Heart left ventricle (tissue), 16 donors: ENCODE measurements at regions not wholly inside any gene's neighbourhood (a gene's known extent, or its start where the extent isn't known, plus 50 kb on each side); places are given as distances from the start of the nearest gene placed in this dataset.

Experiments used
- ATAC-seq, 4 donors: fragments of 200-7000 bp; cut with Tn5 transposase; one replicate each; pipeline ENCODE4 v1.9.1; 2020 to 2022; ENCODE audit warnings: moderate library complexity in 4 of 4, mild to moderate bottlenecking in 3 of 4, moderate number of reproducible peaks in 1 of 4
- DNase-seq, 5 donors: peaks; one replicate each; pipeline ENCODE4 v3.0.0-alpha.2; 2020
- H3K27ac ChIP-seq, 12 donors: fragments of 200-600 bp; sonication (generic) in 4 of 12; one replicate each; pipeline versions ENCODE4 v1.5.0 to v1.8.0; 2016 to 2022; ENCODE audit warnings: mild to moderate bottlenecking in 2 of 12
- H3K27me3 ChIP-seq, 9 donors: fragments of 200-600 bp; sonication (generic) in 2 of 9; one replicate each; pipeline versions ENCODE4 v1.5.1 to v1.8.0; 2016 to 2022; ENCODE audit warnings: mild to moderate bottlenecking in 3 of 9
- H3K36me3 ChIP-seq, 9 donors: fragments of 200-600 bp; sonication (generic) in 2 of 9; one replicate each; pipeline versions ENCODE4 v1.5.0 to v1.8.0; 2018 to 2022; ENCODE audit warnings: mild to moderate bottlenecking in 2 of 9
- H3K4me1 ChIP-seq, 12 donors: fragments of 200-600 bp; sonication (generic) in 4 of 12; one replicate each; pipeline versions ENCODE4 v1.5.0 to v1.8.0; 2016 to 2022; ENCODE audit warnings: mild to moderate bottlenecking in 3 of 12
- H3K4me3 ChIP-seq, 12 donors: fragments of 200-600 bp; sonication (generic) in 4 of 12; one replicate each; pipeline versions ENCODE4 v1.5.0 to v1.8.0; 2017 to 2022; ENCODE audit warnings: mild to moderate bottlenecking in 9 of 12, moderate library complexity in 4 of 12
- H3K9me3 ChIP-seq, 12 donors: fragments of 200-600 bp; sonication (generic) in 4 of 12; one replicate each; pipeline versions ENCODE4 v1.5.0 to v1.8.0; 2016 to 2022; ENCODE audit warnings: mild to moderate bottlenecking in 1 of 12
- POLR2A ChIP-seq, 2 donors: fragments of 450-650 bp; IDR thresholded peaks; one replicate each; pipeline ENCODE4 v1.6.1; 2017; ENCODE audit warnings: antibody characterized with exemption in 2 of 2, mild to moderate bottlenecking in 2 of 2, moderate library complexity in 2 of 2
- WGBS, 4 donors: extraction: QIAGEN DNeasy Blood & Tissue Kit in 2 of 4; methylation state at CpG; one replicate each; pipeline versions ENCODE4 v1.1.5 to v1.1.7; 2013 to 2018; 5-methylcytosine and 5-hydroxymethylcytosine counted together
- intact Hi-C, 10 donors: fragments of 100-400 bp; cut with DNase I; formaldehyde crosslinking; loops; one replicate each; pipeline versions ENCODE4 v1.11.1 to v1.14.2; 2022
- TF ChIP-seq, protein P1 (sequence below), 12 donors: fragments of 200-600 bp; sonication (generic) in 4 of 12; IDR thresholded peaks; one replicate each; pipeline versions ENCODE4 v1.5.0 to v1.8.0; 2018 to 2022; ENCODE audit warnings: antibody characterized with exemption in 12 of 12, mild to moderate bottlenecking in 5 of 12
- donor health status: ischemic (EF 13 %, LVEDD 7.1; RV severe dilation, severe dysfunction).
- donor health status: healthy with polysubstance abuse.
- donor health status: DM: no; HTN: yes; CAD: no.
- donor health status: DM: no; HTN: no; CAD: no.
- donor health status: ischemic (EF 25% LVEDD 6.9; RV normal size, moderate dysfunction).
- donor health status: ischemic (EF 25% LVEDD 5.7; RV mildly dilated, moderate dysfunction).
- donor health status: healthy.
- donor health status: DM: yes; HTN: yes; CAD: no.
- donor health status: ischemic (EF 35%, LVEDD 5.7; RV mildly dilated, moderate dysfunction).
- donor health status: nonischemic (EF 11% LVEDD 7.7; RV severe dilation, severe dysfunction).
- donor health status: DM: yes; HTN: yes; CAD: no.
- donor health status: PGD.
- donor health status: ischemic (EF 29% LVEDD 5.4; RV normal size, mild dysfunction).
- donor health status: nonischemic (EF 23%, LVEDD 6.1; RV moderate dilation, normal function).

- H3K27me3 ChIP-seq = no peaks in the 10 kb centered on the region
- 48 to 59% (median 51%) methylated on average over 8 of the region's 8 CpGs for WGBS, 4 donors
- DNase-seq = peak in 2 of 5 donors; percentile 28 to 39
- H3K27ac ChIP-seq = peak overlapping the region in 9 of 12 donors; percentile 0 to 68 (median 50)
- intact Hi-C loops = loop anchor here in 1 of 10 donors (10.0 kb wide), 1 partner anchor 46 kb away; no protein-coding TSS in a partner anchor
- TF ChIP-seq, protein P1, sequence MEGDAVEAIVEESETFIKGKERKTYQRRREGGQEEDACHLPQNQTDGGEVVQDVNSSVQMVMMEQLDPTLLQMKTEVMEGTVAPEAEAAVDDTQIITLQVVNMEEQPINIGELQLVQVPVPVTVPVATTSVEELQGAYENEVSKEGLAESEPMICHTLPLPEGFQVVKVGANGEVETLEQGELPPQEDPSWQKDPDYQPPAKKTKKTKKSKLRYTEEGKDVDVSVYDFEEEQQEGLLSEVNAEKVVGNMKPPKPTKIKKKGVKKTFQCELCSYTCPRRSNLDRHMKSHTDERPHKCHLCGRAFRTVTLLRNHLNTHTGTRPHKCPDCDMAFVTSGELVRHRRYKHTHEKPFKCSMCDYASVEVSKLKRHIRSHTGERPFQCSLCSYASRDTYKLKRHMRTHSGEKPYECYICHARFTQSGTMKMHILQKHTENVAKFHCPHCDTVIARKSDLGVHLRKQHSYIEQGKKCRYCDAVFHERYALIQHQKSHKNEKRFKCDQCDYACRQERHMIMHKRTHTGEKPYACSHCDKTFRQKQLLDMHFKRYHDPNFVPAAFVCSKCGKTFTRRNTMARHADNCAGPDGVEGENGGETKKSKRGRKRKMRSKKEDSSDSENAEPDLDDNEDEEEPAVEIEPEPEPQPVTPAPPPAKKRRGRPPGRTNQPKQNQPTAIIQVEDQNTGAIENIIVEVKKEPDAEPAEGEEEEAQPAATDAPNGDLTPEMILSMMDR (IDR thresholded peaks at IDR 0.05) = no peak
- no peak for TF ChIP-seq POLR2A (IDR thresholded peaks at IDR 0.05)
- H3K36me3 ChIP-seq = no peaks in the 10 kb centered on the region
- H3K4me1 ChIP-seq = peaks cover 0 to 19% (median 9%) of the 10 kb centered on the region in 12 donors
- H3K9me3 ChIP-seq = no peaks in the 10 kb centered on the region
- H3K4me3 ChIP-seq = no peak overlapping the region
- ATAC-seq = peak; percentile 61 to 78 (median 73)
Observed at GRCh38 chr3:43210049-43211027, 76.0 kb upstream of the SNRK start.

- DNase-seq (no peak), ATAC-seq (no peak)
Observed at GRCh38 chr3:43207628-43208085, 78.7 kb upstream of the SNRK start.

DNA sequence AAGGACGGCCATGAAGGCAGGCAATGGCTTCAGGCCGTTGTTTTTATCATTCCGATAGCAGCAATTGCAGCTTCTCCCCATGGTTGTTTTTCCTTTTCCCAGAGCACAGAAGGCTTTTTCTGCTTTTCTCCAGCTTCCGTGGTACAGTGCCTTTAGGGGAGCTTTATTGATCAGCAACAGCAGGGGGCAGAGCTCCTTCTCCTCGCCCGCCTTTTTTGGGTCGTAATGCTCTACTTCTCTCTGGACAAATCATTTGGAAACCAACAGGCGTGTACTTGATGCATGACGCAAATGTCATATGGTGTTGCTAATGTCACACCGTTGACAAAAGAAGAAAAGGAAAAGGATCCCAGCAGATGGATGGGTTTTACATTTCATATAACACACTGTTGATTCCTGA, 79.7 kb upstream of the SNRK start:
- intact Hi-C loops = no loop called here
- H3K4me1 ChIP-seq = peaks cover 0 to 27% (median 9%) of the 10 kb centered on the region in 12 donors
- H3K27me3 ChIP-seq = no peaks in the 10 kb centered on the region
- H3K36me3 ChIP-seq = no peaks in the 10 kb centered on the region
- TF ChIP-seq, protein P1 (IDR thresholded peaks at IDR 0.05) = no peak
- TF ChIP-seq POLR2A (IDR thresholded peaks at IDR 0.05) = no peak
- H3K4me3 ChIP-seq = no peak overlapping the region
- 87 to 93% (median 91%) methylated on average over 10 of the region's 10 CpGs for WGBS, 4 donors
- no peak overlapping the region for H3K27ac ChIP-seq
- ATAC-seq (no peak), DNase-seq (no peak)
- H3K9me3 ChIP-seq = no peaks in the 10 kb centered on the region

More at GRCh38 chr3:43207628-43208085, 78.7 kb upstream of the SNRK start:
- peaks cover 0 to 27% (median 9%) of the 10 kb centered on the region in 12 donors for H3K4me1 ChIP-seq
- H3K9me3 ChIP-seq = no peaks in the 10 kb centered on the region
- no peaks in the 10 kb centered on the region for H3K27me3 ChIP-seq
- H3K27ac ChIP-seq = no peak overlapping the region
- TF ChIP-seq POLR2A (IDR thresholded peaks at IDR 0.05) = no peak
- TF ChIP-seq, protein P1 (IDR thresholded peaks at IDR 0.05) = no peak
- no peak overlapping the region for H3K4me3 ChIP-seq
- intact Hi-C loops = no loop called here
- WGBS, 4 donors = 80 to 95% (median 89%) methylated on average over 3 of the region's 3 CpGs
- H3K36me3 ChIP-seq = no peaks in the 10 kb centered on the region

GRCh38 chr3:43206105-43206504, 80.2 kb upstream of the SNRK start:
- Histone ChIP-seq H3K9me3 (no peaks in the 10 kb centered on the region), H3K4me3 (no peak overlapping the region), H3K36me3 (no peaks in the 10 kb centered on the region), H3K27me3 (no peaks in the 10 kb centered on the region), H3K4me1 (peaks cover 0 to 24% (median 8%) of the 10 kb centered on the region in 12 donors), H3K27ac (no peak overlapping the region)
- no peak for TF ChIP-seq POLR2A (IDR thresholded peaks at IDR 0.05)
- TF ChIP-seq, protein P1 (IDR thresholded peaks at IDR 0.05) = no peak
- ATAC-seq (no peak), DNase-seq (no peak)
- intact Hi-C loops = no loop called here
- 75 to 89% (median 79%) methylated on average over 7 of the region's 7 CpGs for WGBS, 4 donors
